ENCODE measurements at regions not wholly inside any gene's neighbourhood (a gene's known extent, or its start where the extent isn't known, plus 50 kb on each side); places are given as distances from the start of the nearest gene placed in this dataset.

GRCh38 chr16:82425661-82426060 lies 201.1 kb upstream of the CDH13 start:
- H3K36me3 Mint-ChIP-seq, result no peaks in the 10 kb centered on the region
- ATAC-seq (ENCODE audit: low read depth in 2 of 2) (no peak), DNase-seq (no peak)
- H3K9me3 Mint-ChIP-seq, result peaks cover 0 to 8% (median 0%) of the 10 kb centered on the region in 7 donors
- peaks cover 6 to 10% (median 10%) of the 10 kb centered on the region in 3 donors for H3K27me3 Mint-ChIP-seq
- no peaks in the 10 kb centered on the region for H3K4me1 Mint-ChIP-seq
- no peak overlapping the region for H3K27ac Mint-ChIP-seq
- H3K4me3 Mint-ChIP-seq, result no peak overlapping the region

GRCh38 chr16:82421851-82422250 lies 204.9 kb upstream of the CDH13 start:
- peaks cover 0 to 8% (median 0%) of the 10 kb centered on the region in 7 donors for H3K9me3 Mint-ChIP-seq
- ATAC-seq (ENCODE audit: low read depth in 2 of 2), result no peak

GRCh38 chr16:82419332-82419731 lies 207.4 kb upstream of the CDH13 start:
- H3K27ac Mint-ChIP-seq, result no peak overlapping the region
- H3K36me3 Mint-ChIP-seq, result no peaks in the 10 kb centered on the region
- ATAC-seq (ENCODE audit: low read depth in 2 of 2) (no peak), DNase-seq (no peak)
- H3K4me1 Mint-ChIP-seq, result no peaks in the 10 kb centered on the region
- H3K27me3 Mint-ChIP-seq, result peaks cover 0 to 10% (median 6%) of the 10 kb centered on the region in 3 donors
- no peak overlapping the region for H3K4me3 Mint-ChIP-seq
- peaks cover 0 to 4% (median 0%) of the 10 kb centered on the region in 7 donors for H3K9me3 Mint-ChIP-seq

More at GRCh38 chr16:82421851-82422250, 204.9 kb upstream of the CDH13 start:
- Mint-ChIP-seq H3K4me1 (no peaks in the 10 kb centered on the region), H3K36me3 (no peaks in the 10 kb centered on the region), H3K4me3 (no peak overlapping the region), H3K27ac (no peak overlapping the region), H3K27me3 (peaks cover 6 to 10% (median 10%) of the 10 kb centered on the region in 3 donors)
- DNase-seq, result no peak

GRCh38 chr16:82414476-82414875 lies 212.3 kb upstream of the CDH13 start:
- no peaks in the 10 kb centered on the region for H3K36me3 Mint-ChIP-seq
- H3K4me3 Mint-ChIP-seq, result no peak overlapping the region
- peaks cover 0 to 3% (median 0%) of the 10 kb centered on the region in 7 donors for H3K9me3 Mint-ChIP-seq
- H3K4me1 Mint-ChIP-seq, result no peaks in the 10 kb centered on the region
- H3K27me3 Mint-ChIP-seq, result peaks cover 0 to 14% (median 7%) of the 10 kb centered on the region in 3 donors
- ATAC-seq (ENCODE audit: low read depth in 2 of 2) (no peak), DNase-seq (no peak)
- no peak overlapping the region for H3K27ac Mint-ChIP-seq

- Mint-ChIP-seq H3K27ac (no peak overlapping the region), H3K9me3 (peaks cover 0 to 3% (median 0%) of the 10 kb centered on the region in 7 donors), H3K27me3 (peaks cover 2 to 14% (median 11%) of the 10 kb centered on the region in 3 donors), H3K36me3 (no peaks in the 10 kb centered on the region), H3K4me1 (no peaks in the 10 kb centered on the region), H3K4me3 (no peak overlapping the region)
- no peak for DNase-seq
- no peak for ATAC-seq (ENCODE audit: low read depth in 2 of 2)
Measured at GRCh38 chr16:82412770-82413169, 214.0 kb upstream of the CDH13 start.

GRCh38 chr16:82405736-82406135 lies 221.0 kb upstream of the CDH13 start:
- Mint-ChIP-seq H3K27me3 (peaks cover 16 to 41% (median 26%) of the 10 kb centered on the region in 3 donors), H3K27ac (no peak overlapping the region), H3K4me1 (no peaks in the 10 kb centered on the region), H3K9me3 (peaks cover 0 to 10% (median 2%) of the 10 kb centered on the region in 7 donors), H3K36me3 (peaks cover 0 to 6% of the 10 kb centered on the region in 2 donors), H3K4me3 (no peak overlapping the region)
- ATAC-seq (ENCODE audit: low read depth in 2 of 2), result no peak
- no peak for DNase-seq

GRCh38 chr16:82404586-82405315 lies 222.0 kb upstream of the CDH13 start:
- Mint-ChIP-seq H3K4me1 (no peaks in the 10 kb centered on the region), H3K36me3 (peaks cover 0 to 6% of the 10 kb centered on the region in 2 donors), H3K27ac (no peak overlapping the region), H3K4me3 (no peak overlapping the region), H3K9me3 (peaks cover 0 to 10% (median 2%) of the 10 kb centered on the region in 7 donors), H3K27me3 (peaks cover 16 to 41% (median 26%) of the 10 kb centered on the region in 3 donors)
- ATAC-seq (ENCODE audit: low read depth in 2 of 2), result no peak
- DNase-seq, result no peak

- DNase-seq, result no peak
Measured at GRCh38 chr16:82402665-82403218, 224.0 kb upstream of the CDH13 start.

GRCh38 chr16:82400046-82400445 lies 226.7 kb upstream of the CDH13 start:
- ATAC-seq (ENCODE audit: low read depth in 2 of 2) (no peak), DNase-seq (no peak)
- Mint-ChIP-seq H3K9me3 (peaks cover 0 to 10% (median 1%) of the 10 kb centered on the region in 7 donors), H3K4me1 (no peaks in the 10 kb centered on the region), H3K4me3 (no peak overlapping the region), H3K36me3 (peaks cover 0 to 6% of the 10 kb centered on the region in 2 donors), H3K27me3 (peaks cover 19 to 44% (median 26%) of the 10 kb centered on the region in 3 donors), H3K27ac (no peak overlapping the region)

More at GRCh38 chr16:82402665-82403218, 224.0 kb upstream of the CDH13 start:
- peaks cover 15 to 34% (median 24%) of the 10 kb centered on the region in 3 donors for H3K27me3 Mint-ChIP-seq
- peaks cover 0 to 6% of the 10 kb centered on the region in 2 donors for H3K36me3 Mint-ChIP-seq
- H3K4me3 Mint-ChIP-seq, result no peak overlapping the region
- no peaks in the 10 kb centered on the region for H3K4me1 Mint-ChIP-seq
- H3K9me3 Mint-ChIP-seq, result peaks cover 0 to 10% (median 2%) of the 10 kb centered on the region in 7 donors
- H3K27ac Mint-ChIP-seq, result no peak overlapping the region
- ATAC-seq (ENCODE audit: low read depth in 2 of 2), result no peak

GRCh38 chr16:82396509-82396908 lies 226.5 kb upstream of the MPHOSPH6 start:
- Mint-ChIP-seq H3K9me3 (peaks cover 0 to 2% (median under 1%) of the 10 kb centered on the region in 7 donors), H3K4me1 (no peaks in the 10 kb centered on the region), H3K27ac (no peak overlapping the region), H3K36me3 (peaks cover 0 to 2% of the 10 kb centered on the region in 2 donors), H3K4me3 (no peak overlapping the region), H3K27me3 (peaks cover 16 to 27% (median 17%) of the 10 kb centered on the region in 3 donors)
- no peak for DNase-seq
- no peak for ATAC-seq (ENCODE audit: low read depth in 2 of 2)

GRCh38 chr16:82395212-82395611 lies 225.2 kb upstream of the MPHOSPH6 start:
- Mint-ChIP-seq H3K27me3 (peaks cover 13 to 24% (median 15%) of the 10 kb centered on the region in 3 donors), H3K9me3 (peaks cover 0 to 1% (median 0%) of the 10 kb centered on the region in 7 donors), H3K36me3 (no peaks in the 10 kb centered on the region), H3K4me1 (no peaks in the 10 kb centered on the region), H3K27ac (no peak overlapping the region), H3K4me3 (no peak overlapping the region)
- ATAC-seq (ENCODE audit: low read depth in 2 of 2), result no peak
- no peak for DNase-seq

- Mint-ChIP-seq H3K9me3 (peaks cover 0 to 1% (median 0%) of the 10 kb centered on the region in 7 donors), H3K4me3 (no peak overlapping the region), H3K27ac (no peak overlapping the region), H3K36me3 (no peaks in the 10 kb centered on the region), H3K4me1 (no peaks in the 10 kb centered on the region), H3K27me3 (peaks cover 6 to 15% (median 14%) of the 10 kb centered on the region in 3 donors)
- DNase-seq, result no peak
- ATAC-seq (ENCODE audit: low read depth in 2 of 2), result no peak
Measured at GRCh38 chr16:82391690-82392089, 221.7 kb upstream of the MPHOSPH6 start.

- Mint-ChIP-seq H3K4me3 (no peak overlapping the region), H3K36me3 (no peaks in the 10 kb centered on the region), H3K4me1 (no peaks in the 10 kb centered on the region), H3K9me3 (no peaks in the 10 kb centered on the region), H3K27me3 (peaks cover 0 to 12% (median 0%) of the 10 kb centered on the region in 3 donors), H3K27ac (no peak overlapping the region)
- no peak for ATAC-seq (ENCODE audit: low read depth in 2 of 2)
- no peak for DNase-seq
Measured at GRCh38 chr16:82389956-82390650, 220.1 kb upstream of the MPHOSPH6 start.
